ENCODE measurements at regions not wholly inside any gene's neighbourhood (a gene's known extent, or its start where the extent isn't known, plus 50 kb on each side); places are given as distances from the start of the nearest gene placed in this dataset.

DNA sequence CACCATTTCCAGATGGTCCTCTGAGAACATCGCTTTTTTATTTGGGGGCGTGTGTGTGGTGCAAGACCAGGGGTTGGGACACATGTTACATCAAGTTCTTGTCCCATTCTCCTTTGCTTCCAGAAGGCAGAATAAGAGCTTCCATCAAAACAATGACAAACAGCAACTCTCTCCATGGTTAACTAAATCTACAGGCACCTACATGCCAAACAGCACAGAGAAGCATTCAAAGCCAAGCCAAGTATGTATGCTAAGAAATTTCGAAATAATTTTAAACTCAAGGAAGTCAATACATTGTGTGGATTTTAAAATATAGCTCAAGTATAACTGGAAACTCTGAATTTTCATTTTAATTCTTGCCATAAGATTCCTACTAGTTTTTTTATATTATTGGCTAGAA is 105.6 kb downstream of the SEC61B start:
- no peak for DNase-seq

- peak; percentile 15 for DNase-seq
Measured at GRCh38 chr9:99335280-99335679, 113.2 kb downstream of the SEC61B start.

DNA sequence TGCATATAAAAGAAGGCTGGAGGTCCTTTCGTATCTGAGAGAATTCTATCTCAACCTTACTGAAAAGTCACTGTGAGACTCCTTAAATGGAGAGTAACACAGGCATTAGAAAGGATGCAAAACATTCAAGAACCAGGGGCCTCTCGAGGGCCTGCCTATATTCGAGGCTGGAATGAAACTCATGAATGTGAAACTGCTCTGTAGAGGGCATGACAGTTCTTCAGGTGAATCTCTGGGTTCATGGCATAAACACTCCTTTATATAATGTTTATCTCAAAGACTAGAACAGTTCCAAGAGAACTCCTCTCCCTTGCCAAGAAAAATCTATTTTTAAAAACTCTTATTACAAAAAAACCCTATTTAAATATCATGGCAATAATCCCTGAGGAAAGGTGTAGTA is 113.9 kb downstream of the SEC61B start:
- no peak for DNase-seq

DNA sequence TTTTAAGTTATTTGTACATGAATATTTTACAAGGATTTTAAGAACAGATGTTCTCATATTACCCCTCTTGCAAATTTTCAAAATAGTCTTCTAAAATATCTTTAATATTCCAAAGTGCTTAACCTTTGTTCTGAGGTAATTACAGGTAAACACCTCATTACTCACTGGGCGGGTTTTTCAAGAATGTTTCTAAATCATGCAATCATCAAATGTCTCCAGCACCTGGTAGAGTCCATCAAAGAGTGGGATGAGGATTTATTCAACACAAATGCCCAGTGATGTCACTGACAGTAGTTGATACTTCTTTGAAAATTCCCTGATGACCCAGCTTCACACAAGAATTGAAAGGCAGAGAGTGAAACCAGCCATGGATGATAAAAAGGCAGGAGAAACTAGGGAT is 114.4 kb downstream of the SEC61B start:
- no peak for DNase-seq

DNA sequence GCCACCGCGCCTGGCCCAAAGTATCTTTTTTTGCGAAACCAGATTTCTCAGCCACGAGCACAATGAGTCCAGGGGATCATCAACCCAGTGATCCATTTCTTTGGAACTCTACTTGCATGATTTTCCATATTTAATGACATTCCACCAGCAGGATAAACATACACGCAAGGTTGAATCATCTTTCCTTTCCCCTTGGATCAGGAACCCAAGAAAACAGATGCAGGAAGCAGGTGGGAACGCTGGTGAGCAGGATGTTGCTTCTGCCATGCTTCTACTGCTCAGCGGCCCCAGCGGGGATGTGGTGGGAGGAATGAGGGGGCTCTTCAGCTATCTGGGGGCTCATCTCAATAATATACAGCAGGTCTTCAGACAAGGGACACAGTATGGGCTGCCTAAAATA is 118.2 kb downstream of the SEC61B start:
- peak; percentile 20 for DNase-seq

DNA sequence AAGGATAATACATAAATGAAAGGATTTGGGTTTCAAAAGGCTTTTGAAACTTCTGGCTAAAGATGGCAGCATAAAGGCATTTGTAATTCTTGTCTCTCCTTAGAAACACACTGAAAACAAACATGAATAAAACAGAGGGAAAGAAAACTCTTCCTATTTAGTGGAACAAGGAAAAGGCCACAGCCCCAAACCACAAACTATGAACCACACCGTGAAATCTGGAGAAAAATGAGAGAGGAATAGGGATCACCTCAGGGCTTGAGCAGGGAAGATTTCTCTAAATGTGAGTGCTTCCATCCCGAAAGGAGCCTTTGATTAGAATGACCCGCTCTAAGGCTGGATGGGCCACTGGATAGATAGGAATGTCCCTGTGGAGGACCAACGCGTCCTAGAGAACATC is 119.6 kb downstream of the SEC61B start:
- no peak for DNase-seq

GRCh38 chr9:99345451-99345850 is 123.4 kb downstream of the SEC61B start:
- DNase-seq, result no peak

DNA sequence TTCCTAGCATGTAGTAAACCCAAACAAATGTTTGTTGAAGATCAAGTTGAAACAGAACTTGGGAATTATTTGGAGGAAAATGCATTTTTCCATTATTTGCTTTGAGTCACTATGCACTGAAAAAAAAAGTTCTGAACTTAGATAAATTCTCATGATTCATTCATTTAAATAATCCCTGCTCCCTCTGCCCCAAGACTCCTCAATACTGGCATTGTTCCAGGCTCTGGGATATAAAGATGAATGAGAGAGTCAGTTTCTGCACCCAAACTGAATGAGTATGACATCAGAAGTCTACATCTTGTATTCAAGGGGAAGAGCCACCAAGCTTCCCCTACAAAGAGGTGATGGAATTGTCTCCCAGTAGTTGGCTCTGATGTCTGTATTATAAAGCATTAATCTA is 123.9 kb downstream of the SEC61B start:
- peak; percentile 74 for DNase-seq

DNA sequence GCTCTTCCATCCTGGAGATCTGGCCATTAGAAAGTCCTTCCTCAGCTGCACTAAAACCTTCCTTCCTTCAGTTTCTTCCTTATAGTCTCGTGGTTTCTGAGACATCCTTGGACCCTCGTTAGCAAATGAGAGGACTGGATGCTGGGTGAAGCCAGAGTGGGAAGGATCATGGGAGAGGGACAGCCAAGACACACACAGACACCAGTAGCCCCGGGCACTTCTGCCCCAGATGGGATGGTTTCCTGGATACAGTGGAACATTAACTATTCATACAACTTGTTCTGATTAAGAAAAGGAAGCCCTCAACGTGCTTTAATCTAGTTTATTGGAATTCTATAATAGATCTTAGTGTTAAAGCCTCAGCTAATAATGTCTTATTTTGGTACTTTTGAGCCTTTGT is 125.5 kb downstream of the SEC61B start:
- DNase-seq, result no peak

GRCh38 chr9:99348289-99348688 is 126.2 kb downstream of the SEC61B start:
- no peak for DNase-seq

DNA sequence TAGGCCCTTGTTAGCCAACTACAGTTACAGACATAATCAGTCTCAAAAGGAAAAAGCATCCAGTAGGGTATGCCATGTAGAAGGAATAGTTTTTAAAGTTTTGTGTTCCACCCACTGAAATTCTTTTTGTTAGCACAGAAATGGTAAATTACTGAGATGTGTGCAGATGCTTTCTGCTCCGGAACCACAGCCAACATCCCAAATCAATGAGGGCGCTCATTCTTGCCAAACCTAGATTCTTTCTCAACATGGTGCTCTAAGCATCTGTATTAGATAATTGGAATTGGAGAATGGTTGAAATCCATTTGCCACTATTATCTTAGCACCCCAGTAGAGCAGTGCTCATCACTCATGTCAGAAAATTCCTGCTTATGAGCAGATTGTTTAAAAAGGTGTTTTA is 127.8 kb downstream of the SEC61B start:
- DNase-seq, result no peak

DNA sequence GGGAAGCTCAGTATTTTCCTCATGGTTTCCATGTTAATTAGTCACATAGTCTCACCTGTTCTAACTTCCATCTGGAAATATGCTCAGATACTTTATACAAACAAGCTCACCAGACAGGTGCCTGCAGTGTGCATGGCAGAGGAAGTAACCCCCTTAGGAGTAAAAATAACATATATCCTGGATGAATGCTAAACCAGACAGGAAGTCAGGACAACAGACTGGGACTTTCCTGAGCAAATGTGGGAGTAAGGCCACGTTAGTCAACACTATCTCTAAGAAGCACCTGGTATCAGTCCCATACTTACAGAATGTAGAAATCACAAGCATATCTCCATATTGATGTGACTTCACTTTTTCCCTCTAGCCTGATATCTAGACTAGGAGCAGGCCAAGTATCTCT is 128.4 kb downstream of the SEC61B start:
- DNase-seq, result no peak

DNA sequence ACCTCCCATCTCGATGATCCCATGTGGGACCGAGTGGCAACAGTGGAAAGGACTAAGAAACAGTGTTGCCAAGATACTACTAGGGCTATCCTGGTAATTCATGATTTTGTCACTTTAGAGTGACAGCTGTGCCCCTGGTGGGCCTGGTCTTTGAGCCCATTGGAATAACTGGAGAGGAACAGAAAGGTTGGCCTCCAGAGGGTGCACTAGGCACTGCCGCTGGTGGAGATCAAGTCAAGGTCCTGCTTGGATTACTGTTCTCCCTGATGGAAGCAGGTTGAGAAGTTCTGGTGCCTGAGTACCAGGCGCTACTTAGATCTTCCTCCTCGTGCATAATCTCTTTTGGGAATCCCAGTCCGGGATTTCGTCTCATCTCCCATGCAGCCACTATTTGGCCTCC is 129.6 kb downstream of the SEC61B start:
- no peak for DNase-seq

- peak; percentile 67 for DNase-seq
Measured at GRCh38 chr9:99352826-99353225, 130.7 kb downstream of the SEC61B start.

DNA sequence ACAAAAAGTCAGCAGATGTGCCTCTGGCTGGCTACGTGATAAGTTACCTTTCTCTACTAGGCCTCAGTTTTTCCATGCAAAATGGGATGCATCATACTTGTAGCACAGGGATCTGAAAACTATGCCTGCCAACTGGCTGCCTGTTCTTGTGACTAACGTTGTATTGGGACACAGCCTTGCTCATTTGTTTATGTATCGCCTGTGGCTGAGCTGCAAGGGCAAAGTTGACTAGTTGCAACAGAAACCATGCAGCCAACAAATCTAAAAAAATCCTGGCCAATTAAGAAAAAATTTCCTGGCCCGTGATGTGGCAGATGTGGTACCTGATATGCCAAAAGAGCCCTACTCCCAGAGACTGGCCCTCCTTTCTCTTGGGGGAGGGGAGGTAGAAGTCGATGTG is 131.3 kb downstream of the SEC61B start:
- peak; percentile 78 for DNase-seq

DNA sequence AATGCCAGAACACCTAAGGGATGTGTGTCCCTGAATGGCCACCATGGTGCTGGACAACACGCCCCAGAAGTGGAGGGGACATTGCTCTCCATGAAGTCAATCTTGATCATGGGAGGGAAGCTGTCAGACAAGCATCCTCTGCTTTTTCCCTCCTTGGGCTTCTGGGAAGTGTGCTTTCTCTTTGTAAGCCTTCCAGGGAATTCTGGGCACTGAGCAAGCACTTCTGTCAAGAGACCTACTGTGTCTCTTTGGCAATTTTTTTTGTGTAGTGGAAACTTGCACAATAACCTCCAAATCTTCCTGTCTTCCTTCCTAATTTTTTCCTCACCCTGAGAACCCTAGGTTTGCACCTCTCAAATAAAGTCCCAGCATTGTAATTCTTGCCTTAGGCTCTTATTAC is 132.0 kb downstream of the SEC61B start:
- DNase-seq, result no peak

DNA sequence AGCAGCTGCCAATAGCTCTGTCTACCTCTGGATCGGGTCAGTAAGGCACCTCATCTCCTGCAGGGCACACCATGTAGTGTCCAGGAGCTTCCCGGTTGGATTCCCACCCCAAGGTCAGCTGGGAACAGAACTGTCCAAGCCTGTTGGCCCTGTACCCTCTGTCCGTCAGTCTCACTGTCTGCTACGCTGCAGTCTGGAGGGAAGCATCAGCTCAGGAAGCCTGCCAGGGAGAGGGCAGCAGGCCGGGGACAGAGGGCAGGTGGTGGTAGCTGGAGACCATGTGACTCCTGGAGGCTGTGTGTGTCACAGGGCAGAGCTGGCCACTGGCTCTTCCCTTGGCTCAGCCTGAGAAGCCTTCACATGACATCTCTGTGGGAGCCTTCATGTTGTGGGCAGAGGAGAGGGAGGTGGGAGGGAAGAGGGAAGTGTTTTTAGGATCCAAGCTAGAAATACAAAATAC is 134.5 kb downstream of the SEC61B start:
- DNase-seq, result no peak

GRCh38 chr9:99357575-99357974 is 135.5 kb downstream of the SEC61B start:
- no peak for DNase-seq

GRCh38 chr9:99358668-99359067 is 136.6 kb downstream of the SEC61B start:
- no peak for DNase-seq

DNA sequence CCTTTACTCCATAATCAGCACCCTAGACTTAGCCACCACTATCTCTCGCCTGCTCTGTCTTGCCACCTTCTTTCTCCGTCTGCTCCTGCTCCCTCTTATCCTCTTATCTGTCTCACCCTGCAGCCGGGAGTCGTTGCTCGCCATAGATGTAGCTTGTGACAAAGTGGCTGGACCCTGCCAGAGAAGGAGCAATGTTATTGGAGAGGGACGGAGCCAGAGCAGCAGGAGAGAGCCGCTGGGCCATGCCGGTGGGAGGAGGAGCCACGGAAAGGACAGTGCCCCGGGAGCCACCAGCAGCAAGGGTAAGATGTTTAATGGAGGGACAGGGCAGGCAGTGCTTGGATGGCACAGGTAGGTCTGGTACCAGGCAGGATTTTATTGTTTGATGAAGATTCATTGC is 137.3 kb downstream of the SEC61B start:
- no peak for DNase-seq

DNA sequence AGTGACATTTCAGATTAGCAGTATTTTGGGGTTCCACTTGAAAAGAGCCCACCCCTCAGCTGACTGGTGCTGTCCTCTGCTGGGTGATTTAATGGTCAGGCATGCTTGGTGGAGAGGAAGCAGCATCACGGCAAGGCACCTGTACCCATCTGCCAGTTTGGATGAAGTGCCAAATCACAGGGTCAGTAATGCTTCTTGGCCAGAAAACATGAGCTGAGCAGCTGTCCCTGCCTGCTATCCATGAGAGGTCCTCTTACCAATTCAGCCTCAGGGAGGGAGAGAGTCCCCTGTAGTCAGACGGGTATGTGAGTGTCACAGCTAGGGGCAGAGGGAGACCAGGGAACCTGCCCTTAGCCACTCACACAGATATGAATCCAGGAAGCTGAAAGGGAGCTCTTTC is 137.9 kb downstream of the SEC61B start:
- no peak for DNase-seq

- no peak for DNase-seq
Measured at GRCh38 chr9:99361817-99362216, 139.7 kb downstream of the SEC61B start.

GRCh38 chr9:99362321-99362720 is 140.2 kb downstream of the SEC61B start:
- DNase-seq, result no peak

DNA sequence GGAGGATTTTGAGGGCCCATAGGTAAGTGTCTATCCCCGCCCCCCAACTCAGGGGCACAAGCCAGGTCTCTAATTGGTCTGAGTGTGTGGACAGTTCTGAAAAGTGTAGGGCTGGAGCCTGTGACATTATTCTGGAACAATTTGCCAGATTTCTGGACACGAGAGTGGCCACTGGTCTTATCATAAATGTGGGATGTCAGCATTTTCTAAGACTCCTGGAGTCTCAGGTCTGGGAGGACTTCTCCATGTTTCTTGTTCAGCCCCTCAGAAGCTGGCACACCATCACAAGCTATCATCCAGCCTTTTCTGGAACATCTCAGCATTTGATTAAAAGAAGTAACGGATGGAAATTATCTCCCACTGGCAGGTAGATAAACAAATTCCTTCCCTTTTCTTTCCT is 141.4 kb downstream of the SEC61B start:
- no peak for DNase-seq

DNA sequence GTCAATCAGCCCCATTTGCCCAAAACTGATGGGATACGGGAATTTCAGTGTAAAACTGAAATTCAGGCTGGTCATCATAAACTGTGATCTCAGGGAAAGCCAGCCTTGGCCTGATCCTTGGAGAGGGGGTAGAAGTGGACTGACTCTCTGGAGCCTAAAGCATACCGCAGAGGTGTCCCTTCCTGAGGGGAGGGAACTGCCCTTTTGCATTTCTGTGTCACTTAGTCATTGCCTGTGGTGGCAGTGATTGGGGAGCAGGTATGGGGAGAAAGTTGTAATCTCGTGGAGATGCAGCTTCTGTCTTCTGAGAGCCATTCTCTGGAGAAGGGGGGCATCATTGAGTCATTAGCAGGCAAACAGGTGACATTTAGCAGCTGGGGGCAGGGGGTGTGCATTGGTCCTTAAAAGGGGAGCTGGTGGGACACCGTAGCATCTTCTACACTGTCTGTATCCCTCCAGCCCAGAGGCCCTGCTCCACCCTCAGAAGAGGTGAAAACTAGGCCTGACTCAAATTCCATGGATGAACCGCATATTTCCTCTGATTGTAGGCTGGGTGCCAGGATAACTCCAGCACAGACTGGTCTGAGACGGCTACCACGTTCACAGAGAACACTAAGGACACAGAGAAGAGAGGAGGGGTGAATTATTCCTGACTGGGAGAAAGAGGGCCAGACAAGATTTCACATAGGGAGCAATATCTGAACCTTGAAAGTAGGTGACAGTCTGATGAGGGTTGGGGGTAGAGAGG is 143.3 kb downstream of the SEC61B start:
- peak; percentile 84 for DNase-seq

Measured in fibroblast of skin of abdomen (primary cell).